HL-60 (cell line): ENCODE measurements at regions not wholly inside any gene's neighbourhood (a gene's known extent, or its start where the extent isn't known, plus 50 kb on each side); places are given as distances from the start of the nearest gene placed in this dataset.

Experiments used
- POLR2AphosphoS5 ChIP-seq: IDR thresholded peaks from 2 replicates; pipeline ENCODE4 v1.6.1; 2012; ENCODE audit warnings: low read depth
- REST ChIP-seq: IDR thresholded peaks from 2 replicates; pipeline ENCODE4 v1.6.1; 2012; ENCODE audit warnings: low read depth; ENCODE audit not compliant: insufficient replicate concordance
- TF ChIP-seq, protein P1 (sequence below): IDR thresholded peaks from one replicate; pipeline ENCODE4 v1.5.1; 2011; ENCODE audit warnings: low read length, control low read depth, inconsistent platforms; ENCODE audit not compliant: insufficient read depth

DNA sequence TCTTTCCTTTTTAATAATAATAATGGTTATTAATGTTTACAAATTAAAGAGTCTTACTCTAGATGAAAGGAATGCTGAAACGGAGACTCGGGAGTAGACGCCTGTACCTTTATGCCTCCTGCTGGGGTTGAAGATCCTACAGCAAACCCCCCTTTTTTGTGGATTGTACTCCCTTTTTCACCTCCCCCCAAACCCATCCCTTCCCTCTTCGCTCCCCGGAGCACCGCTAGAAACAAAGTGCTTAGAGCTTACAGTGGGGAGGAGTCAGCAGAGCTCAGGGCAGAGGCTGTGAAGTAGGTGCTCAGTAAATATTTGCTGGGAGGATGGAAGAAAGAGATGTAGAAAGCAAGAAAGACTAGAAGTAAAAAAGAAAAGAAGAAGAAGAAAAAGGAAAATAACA is 169.7 kb downstream of the NXPE2 start:
- TF ChIP-seq, protein P1, sequence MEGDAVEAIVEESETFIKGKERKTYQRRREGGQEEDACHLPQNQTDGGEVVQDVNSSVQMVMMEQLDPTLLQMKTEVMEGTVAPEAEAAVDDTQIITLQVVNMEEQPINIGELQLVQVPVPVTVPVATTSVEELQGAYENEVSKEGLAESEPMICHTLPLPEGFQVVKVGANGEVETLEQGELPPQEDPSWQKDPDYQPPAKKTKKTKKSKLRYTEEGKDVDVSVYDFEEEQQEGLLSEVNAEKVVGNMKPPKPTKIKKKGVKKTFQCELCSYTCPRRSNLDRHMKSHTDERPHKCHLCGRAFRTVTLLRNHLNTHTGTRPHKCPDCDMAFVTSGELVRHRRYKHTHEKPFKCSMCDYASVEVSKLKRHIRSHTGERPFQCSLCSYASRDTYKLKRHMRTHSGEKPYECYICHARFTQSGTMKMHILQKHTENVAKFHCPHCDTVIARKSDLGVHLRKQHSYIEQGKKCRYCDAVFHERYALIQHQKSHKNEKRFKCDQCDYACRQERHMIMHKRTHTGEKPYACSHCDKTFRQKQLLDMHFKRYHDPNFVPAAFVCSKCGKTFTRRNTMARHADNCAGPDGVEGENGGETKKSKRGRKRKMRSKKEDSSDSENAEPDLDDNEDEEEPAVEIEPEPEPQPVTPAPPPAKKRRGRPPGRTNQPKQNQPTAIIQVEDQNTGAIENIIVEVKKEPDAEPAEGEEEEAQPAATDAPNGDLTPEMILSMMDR: no peak
- TF ChIP-seq REST (no peak), POLR2AphosphoS5 (no peak)
